HL-60 (cell line): ENCODE measurements at regions not wholly inside any gene's neighbourhood (a gene's known extent, or its start where the extent isn't known, plus 50 kb on each side); places are given as distances from the start of the nearest gene placed in this dataset.

Source experiments
- DNase-seq, 2 experiments: peaks; one replicate each; pipeline ENCODE4 v3.0.0-alpha.2; 2010 to 2020; ENCODE audit warnings: low read depth in 1 of 2, low spot score in 1 of 2
- H3K27ac ChIP-seq: fragments of 250-450 bp; sonication (Bioruptor Pico); replicated peaks from 2 replicates; pipeline ENCODE4 v1.5.1; 2020; ENCODE audit warnings: mild to moderate bottlenecking, moderate library complexity
- H3K27me3 ChIP-seq: fragments of 250-450 bp; sonication (Bioruptor Pico); 2 replicates; pipeline ENCODE4 v1.5.1; 2021; ENCODE audit warnings: mild to moderate bottlenecking, moderate library complexity; ENCODE audit not compliant: insufficient read depth, poor library complexity, severe bottlenecking
- H3K4me3 ChIP-seq: replicated peaks from 2 replicates; pipeline ENCODE4 v1.5.1; 2011; ENCODE audit warnings: mild to moderate bottlenecking, control low read depth, low read length; ENCODE audit not compliant: insufficient read depth
- GABPA ChIP-seq: IDR thresholded peaks from 2 replicates; pipeline ENCODE4 v1.6.1; 2012; ENCODE audit warnings: low read depth
- POLR2AphosphoS5 ChIP-seq: IDR thresholded peaks from 2 replicates; pipeline ENCODE4 v1.6.1; 2012; ENCODE audit warnings: low read depth
- SPI1 ChIP-seq: IDR thresholded peaks from 2 replicates; pipeline ENCODE4 v1.6.1; 2012; ENCODE audit warnings: low read depth, mild to moderate bottlenecking, borderline replicate concordance
- TF ChIP-seq, protein P1 (sequence below): IDR thresholded peaks from one replicate; pipeline ENCODE4 v1.5.1; 2011; ENCODE audit warnings: low read length, control low read depth, inconsistent platforms; ENCODE audit not compliant: insufficient read depth
- TF ChIP-seq, protein P2 (sequence below): IDR thresholded peaks from 2 replicates; pipeline ENCODE4 v1.6.1; 2012; ENCODE audit warnings: low read depth; ENCODE audit not compliant: insufficient replicate concordance

DNA sequence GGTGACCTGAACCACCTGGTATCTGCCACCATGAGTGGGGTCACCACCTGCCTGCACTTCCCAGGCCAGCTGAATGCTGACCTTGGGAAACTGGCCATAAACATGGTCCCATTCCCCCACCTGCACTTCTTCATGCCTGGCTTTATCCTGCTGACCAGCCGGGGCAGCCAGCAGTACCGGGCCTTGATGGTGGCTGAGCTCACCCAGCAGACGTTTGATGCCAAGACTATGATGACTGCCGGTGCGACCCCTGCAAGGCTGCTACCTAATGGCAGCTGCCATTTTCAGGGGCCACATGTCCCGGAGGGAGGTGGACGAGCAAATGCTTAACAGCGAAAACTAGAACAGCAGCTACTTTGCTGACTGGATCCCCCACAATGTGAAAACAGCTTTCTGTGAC lies 67.5 kb upstream of the FAM241A start:
- Histone ChIP-seq H3K4me3 (no peak overlapping the region), H3K27me3 (no peaks in the 10 kb centered on the region), H3K27ac (no peak overlapping the region)
- DNase-seq: no peak
- TF ChIP-seq, protein P1, sequence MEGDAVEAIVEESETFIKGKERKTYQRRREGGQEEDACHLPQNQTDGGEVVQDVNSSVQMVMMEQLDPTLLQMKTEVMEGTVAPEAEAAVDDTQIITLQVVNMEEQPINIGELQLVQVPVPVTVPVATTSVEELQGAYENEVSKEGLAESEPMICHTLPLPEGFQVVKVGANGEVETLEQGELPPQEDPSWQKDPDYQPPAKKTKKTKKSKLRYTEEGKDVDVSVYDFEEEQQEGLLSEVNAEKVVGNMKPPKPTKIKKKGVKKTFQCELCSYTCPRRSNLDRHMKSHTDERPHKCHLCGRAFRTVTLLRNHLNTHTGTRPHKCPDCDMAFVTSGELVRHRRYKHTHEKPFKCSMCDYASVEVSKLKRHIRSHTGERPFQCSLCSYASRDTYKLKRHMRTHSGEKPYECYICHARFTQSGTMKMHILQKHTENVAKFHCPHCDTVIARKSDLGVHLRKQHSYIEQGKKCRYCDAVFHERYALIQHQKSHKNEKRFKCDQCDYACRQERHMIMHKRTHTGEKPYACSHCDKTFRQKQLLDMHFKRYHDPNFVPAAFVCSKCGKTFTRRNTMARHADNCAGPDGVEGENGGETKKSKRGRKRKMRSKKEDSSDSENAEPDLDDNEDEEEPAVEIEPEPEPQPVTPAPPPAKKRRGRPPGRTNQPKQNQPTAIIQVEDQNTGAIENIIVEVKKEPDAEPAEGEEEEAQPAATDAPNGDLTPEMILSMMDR: no peak
- no peak for TF ChIP-seq SPI1
- no peak for TF ChIP-seq GABPA
- TF ChIP-seq POLR2AphosphoS5: no peak
- TF ChIP-seq, protein P2, sequence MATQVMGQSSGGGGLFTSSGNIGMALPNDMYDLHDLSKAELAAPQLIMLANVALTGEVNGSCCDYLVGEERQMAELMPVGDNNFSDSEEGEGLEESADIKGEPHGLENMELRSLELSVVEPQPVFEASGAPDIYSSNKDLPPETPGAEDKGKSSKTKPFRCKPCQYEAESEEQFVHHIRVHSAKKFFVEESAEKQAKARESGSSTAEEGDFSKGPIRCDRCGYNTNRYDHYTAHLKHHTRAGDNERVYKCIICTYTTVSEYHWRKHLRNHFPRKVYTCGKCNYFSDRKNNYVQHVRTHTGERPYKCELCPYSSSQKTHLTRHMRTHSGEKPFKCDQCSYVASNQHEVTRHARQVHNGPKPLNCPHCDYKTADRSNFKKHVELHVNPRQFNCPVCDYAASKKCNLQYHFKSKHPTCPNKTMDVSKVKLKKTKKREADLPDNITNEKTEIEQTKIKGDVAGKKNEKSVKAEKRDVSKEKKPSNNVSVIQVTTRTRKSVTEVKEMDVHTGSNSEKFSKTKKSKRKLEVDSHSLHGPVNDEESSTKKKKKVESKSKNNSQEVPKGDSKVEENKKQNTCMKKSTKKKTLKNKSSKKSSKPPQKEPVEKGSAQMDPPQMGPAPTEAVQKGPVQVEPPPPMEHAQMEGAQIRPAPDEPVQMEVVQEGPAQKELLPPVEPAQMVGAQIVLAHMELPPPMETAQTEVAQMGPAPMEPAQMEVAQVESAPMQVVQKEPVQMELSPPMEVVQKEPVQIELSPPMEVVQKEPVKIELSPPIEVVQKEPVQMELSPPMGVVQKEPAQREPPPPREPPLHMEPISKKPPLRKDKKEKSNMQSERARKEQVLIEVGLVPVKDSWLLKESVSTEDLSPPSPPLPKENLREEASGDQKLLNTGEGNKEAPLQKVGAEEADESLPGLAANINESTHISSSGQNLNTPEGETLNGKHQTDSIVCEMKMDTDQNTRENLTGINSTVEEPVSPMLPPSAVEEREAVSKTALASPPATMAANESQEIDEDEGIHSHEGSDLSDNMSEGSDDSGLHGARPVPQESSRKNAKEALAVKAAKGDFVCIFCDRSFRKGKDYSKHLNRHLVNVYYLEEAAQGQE: no peak

DNA sequence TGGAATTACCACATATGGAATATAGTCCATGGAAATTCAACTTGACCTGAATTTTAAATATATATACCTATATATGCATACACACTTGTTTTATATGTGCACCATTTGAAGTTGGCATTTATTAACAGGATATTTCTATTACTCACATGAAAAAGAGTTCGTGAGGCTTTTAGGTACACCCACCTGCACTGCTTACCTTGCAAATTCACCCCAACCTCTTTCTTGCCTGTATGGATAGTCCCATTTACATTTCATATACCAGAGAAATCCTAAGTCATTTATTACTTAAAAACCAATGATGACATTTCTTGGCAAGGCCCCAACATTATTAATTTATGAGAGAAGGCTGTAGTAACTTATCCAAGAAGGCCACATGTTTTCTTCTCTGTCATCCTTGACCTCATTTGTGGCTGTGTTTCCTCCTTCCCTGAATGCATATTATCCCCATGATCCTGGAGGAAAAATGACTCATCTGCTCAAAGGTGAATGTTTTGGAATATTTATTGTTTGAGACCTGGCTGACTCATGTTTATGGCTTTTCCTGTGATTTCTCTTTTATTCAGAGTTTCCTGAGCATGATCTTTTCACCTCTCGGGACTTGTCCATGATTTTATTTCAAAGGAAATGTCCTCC lies 62.2 kb upstream of the FAM241A start:
- H3K4me3 ChIP-seq: no peak overlapping the region
- TF ChIP-seq POLR2AphosphoS5 (no peak), GABPA (no peak), SPI1 (no peak)
- TF ChIP-seq, protein P1: no peak
- TF ChIP-seq, protein P2: no peak
- no peak overlapping the region for H3K27ac ChIP-seq
- H3K27me3 ChIP-seq: no peaks in the 10 kb centered on the region
- DNase-seq: no peak

DNA sequence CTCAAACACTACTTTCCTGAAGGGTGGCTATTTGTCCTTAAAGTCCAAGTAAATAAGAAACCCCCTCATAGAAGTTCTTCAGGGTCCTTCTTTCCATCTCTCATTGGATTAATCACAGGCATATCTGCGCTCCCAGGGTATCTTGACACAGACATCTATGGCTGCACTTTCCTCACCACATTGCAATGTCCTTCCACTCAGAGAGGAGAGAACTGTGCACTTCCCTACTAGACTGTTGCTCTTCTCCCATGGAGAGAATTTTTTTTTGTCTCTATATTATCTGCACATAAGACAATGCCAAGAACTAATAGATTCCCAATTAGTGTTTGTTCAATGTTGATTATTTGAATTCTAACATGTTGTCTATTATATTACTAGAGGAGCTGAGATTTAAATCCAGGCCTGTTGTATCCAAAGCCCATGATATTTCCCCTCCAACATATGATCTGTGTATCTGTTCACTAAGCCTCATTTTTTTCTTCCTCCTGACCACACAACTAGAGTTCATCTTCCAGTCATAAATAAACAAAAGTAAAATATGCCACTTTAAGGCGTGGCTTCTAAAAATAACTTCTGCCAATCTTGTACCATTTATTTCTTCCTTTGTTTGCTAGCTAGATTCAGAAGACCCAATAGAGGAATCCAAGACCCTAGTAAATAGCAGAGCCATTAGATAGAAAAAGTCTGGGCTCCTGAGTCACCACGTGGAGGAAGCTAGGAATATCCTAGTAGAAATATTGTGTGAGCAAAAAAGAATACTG lies 61.5 kb upstream of the FAM241A start:
- H3K27me3 ChIP-seq: no peaks in the 10 kb centered on the region
- no peak overlapping the region for H3K27ac ChIP-seq
- TF ChIP-seq POLR2AphosphoS5 (no peak), GABPA (no peak), SPI1 (no peak)
- TF ChIP-seq, protein P1: no peak
- TF ChIP-seq, protein P2: no peak
- DNase-seq: no peak
- no peak overlapping the region for H3K4me3 ChIP-seq
